ENCODE measurements at regions not wholly inside any gene's neighbourhood (a gene's known extent, or its start where the extent isn't known, plus 50 kb on each side); places are given as distances from the start of the nearest gene placed in this dataset.

- no peaks in the 10 kb centered on the region for H3K79me1 ChIP-seq (ENCODE audit: low read depth in 1 of 2, low read length in 2 of 2)
- ChIA-PET CTCF (no interaction called here), POLR2A (ENCODE audit: unreplicated experiment) (no interaction called here)
- H3K18ac ChIP-seq (ENCODE audit: low read depth, low read length) = no peak overlapping the region
- H3K36me3 ChIP-seq (ENCODE audit: control insufficient read depth, insufficient read depth, low read length) = no peaks in the 10 kb centered on the region
- no peak overlapping the region for H3K23ac ChIP-seq (ENCODE audit: low read depth, low read length)
- intact Hi-C loops (cut with micrococcal nuclease) (no loop called here), dilution Hi-C loops (cut with HindIII; ENCODE audit: low sequenced_read_pairs, unreplicated experiment) (no loop called here), in situ Hi-C loops (cut with MboI; ENCODE audit: low sequenced_read_pairs) (no loop called here)
- ATAC-seq (ENCODE audit: low read depth) (no peak), DNase-seq (no peak)
- H4K20me1 ChIP-seq (ENCODE audit: insufficient read depth, low read length) = no peaks in the 10 kb centered on the region
- H3K4me1 ChIP-seq (ENCODE audit: control insufficient read depth, insufficient read depth, low read length) = no peaks in the 10 kb centered on the region
- no peaks in the 10 kb centered on the region for H3K27me3 ChIP-seq (ENCODE audit: control insufficient read depth, insufficient read depth, low read length)
- H2BK20ac ChIP-seq (ENCODE audit: low read depth, low read length) = no peak overlapping the region
- BruUV-seq (replicated peaks) = no TSS peak
- H4K91ac ChIP-seq (ENCODE audit: insufficient read depth, low read depth, low read length) = no peak overlapping the region
- no peak overlapping the region for H3K4me2 ChIP-seq (ENCODE audit: low read depth, low read length)
- H4K8ac ChIP-seq (ENCODE audit: low read depth in 2 of 2, low read length in 2 of 2) = no peak overlapping the region
- peaks cover 10% of the 10 kb centered on the region; the same call in 1 of the 2 replicates for H3K9me3 ChIP-seq (ENCODE audit: control insufficient read depth, insufficient read depth, low read length)
- H3K27ac ChIP-seq (ENCODE audit: insufficient read depth, low read length) = no peak overlapping the region
- WGBS, 2 experiments (ENCODE audit: extremely low coverage in 2 of 2, insufficient read length in 1 of 2) = no CpG with 5 or more reads among the region's 1 CpG
- H2AFZ ChIP-seq (replicated peaks; ENCODE audit: low read length, poor library complexity) = no peak overlapping the region
- no peak overlapping the region for H3K4ac ChIP-seq (ENCODE audit: low read depth, low read length)
- no peak overlapping the region for H2BK15ac ChIP-seq (ENCODE audit: low read depth, low read length)
- no peak overlapping the region for H2AK9ac ChIP-seq (replicated peaks; ENCODE audit: low read depth, low read length, poor library complexity)
- no peaks in the 10 kb centered on the region for H3K9me1 ChIP-seq (ENCODE audit: insufficient read depth, low read length)
- H3K9ac ChIP-seq (ENCODE audit: low read depth, low read length) = no peak overlapping the region
- TF ChIP-seq USF2 (IDR thresholded peaks at IDR 0.05; ENCODE audit: low read depth, low read length) (no peak), CEBPB (IDR thresholded peaks at IDR 0.05; ENCODE audit: low read depth, low read length) (no peak), RCOR1 (IDR thresholded peaks at IDR 0.05; ENCODE audit: insufficient replicate concordance, low read length) (no peak), FOS (IDR thresholded peaks at IDR 0.05; ENCODE audit: low read depth, low read length) (no peak), NFE2L2 (IDR thresholded peaks at IDR 0.05; ENCODE audit: low read depth, low read length) (no peak), MAZ (IDR thresholded peaks at IDR 0.05; ENCODE audit: borderline replicate concordance, low read depth, low read length) (no peak), MAFK (IDR thresholded peaks at IDR 0.05; ENCODE audit: low read depth, low read length) (no peak)
- TF ChIP-seq, protein P1, sequence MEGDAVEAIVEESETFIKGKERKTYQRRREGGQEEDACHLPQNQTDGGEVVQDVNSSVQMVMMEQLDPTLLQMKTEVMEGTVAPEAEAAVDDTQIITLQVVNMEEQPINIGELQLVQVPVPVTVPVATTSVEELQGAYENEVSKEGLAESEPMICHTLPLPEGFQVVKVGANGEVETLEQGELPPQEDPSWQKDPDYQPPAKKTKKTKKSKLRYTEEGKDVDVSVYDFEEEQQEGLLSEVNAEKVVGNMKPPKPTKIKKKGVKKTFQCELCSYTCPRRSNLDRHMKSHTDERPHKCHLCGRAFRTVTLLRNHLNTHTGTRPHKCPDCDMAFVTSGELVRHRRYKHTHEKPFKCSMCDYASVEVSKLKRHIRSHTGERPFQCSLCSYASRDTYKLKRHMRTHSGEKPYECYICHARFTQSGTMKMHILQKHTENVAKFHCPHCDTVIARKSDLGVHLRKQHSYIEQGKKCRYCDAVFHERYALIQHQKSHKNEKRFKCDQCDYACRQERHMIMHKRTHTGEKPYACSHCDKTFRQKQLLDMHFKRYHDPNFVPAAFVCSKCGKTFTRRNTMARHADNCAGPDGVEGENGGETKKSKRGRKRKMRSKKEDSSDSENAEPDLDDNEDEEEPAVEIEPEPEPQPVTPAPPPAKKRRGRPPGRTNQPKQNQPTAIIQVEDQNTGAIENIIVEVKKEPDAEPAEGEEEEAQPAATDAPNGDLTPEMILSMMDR (conservative IDR thresholded peaks at IDR 0.05; ENCODE audit: low read depth, low read length) = no peak
- TF ChIP-seq, protein P2, sequence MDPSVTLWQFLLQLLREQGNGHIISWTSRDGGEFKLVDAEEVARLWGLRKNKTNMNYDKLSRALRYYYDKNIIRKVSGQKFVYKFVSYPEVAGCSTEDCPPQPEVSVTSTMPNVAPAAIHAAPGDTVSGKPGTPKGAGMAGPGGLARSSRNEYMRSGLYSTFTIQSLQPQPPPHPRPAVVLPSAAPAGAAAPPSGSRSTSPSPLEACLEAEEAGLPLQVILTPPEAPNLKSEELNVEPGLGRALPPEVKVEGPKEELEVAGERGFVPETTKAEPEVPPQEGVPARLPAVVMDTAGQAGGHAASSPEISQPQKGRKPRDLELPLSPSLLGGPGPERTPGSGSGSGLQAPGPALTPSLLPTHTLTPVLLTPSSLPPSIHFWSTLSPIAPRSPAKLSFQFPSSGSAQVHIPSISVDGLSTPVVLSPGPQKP (IDR thresholded peaks at IDR 0.05; ENCODE audit: borderline replicate concordance, low read depth, low read length) = no peak
- H3K4me3 ChIP-seq (ENCODE audit: insufficient read depth, low read depth, low read length) = no peak overlapping the region
- no peak overlapping the region for H2AK5ac ChIP-seq (ENCODE audit: low read depth, low read length)
- H4K5ac ChIP-seq (ENCODE audit: low read depth, low read length) = no peak overlapping the region
- no peak overlapping the region for H3K56ac ChIP-seq (ENCODE audit: extremely low read depth, insufficient read depth, low read length)
- no peak overlapping the region for H2BK120ac ChIP-seq (ENCODE audit: low read depth, low read length)
- H3K14ac ChIP-seq (replicated peaks; ENCODE audit: low read depth, low read length) = no peak overlapping the region
- no peak overlapping the region for H2BK5ac ChIP-seq (ENCODE audit: low read depth, low read length, poor library complexity, severe bottlenecking)
Observed at GRCh38 chr14:87873741-87874140, 119.2 kb downstream of the GALC start.

Measured in IMR-90 (cell line).